ENCODE measurements at regions not wholly inside any gene's neighbourhood (a gene's known extent, or its start where the extent isn't known, plus 50 kb on each side); places are given as distances from the start of the nearest gene placed in this dataset.
"Not testable (repeated sequence)": the region's sequence is repeated elsewhere in the genome, so short reads cannot be mapped to it uniquely, and the experiment has no call there.

DNA sequence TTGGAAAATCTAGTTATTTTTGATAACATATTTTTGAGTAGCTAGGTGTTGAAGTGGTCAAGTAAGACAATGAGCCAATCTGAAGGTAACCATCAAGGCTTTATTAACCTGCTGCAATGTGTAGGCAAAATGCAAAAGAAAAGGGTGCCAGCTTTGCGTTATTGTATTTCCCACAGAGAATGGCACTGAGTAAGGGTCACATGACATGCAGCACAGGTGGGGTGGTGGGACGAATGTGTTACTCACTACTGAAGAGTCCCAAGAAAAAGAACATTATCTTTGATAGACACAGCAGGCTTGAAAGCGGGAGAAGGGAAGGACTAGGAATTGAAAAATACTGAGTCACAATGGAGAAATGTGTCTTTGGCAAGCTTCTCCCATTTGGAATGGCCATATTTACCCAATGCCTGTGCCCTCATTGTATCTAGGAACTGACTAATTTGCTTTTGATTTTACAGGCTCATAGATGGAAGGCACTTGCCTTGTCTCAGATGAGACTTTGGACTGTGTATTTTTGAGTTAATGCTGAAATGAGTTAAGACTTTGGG, 898.6 kb upstream of the POT1 start:
- DNase-seq = no peak

DNA sequence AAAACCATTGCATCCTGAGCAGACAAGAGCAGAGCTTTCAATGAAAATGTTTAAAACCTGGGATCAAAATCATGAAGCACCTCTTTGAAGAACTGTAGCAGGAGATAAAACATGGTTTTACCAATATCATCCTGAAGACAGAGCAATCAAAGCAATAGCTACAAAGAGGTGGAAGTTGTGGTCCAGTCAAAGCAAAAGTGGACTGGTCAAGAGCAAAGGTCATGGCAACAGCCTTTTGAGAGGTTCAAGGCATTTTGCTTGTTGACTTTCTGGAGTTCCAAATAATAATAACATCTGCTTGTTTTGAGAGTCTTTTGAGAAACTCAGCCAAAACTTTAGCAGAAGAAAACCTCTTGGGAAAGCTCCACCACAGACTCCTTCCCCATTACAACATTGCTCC, 893.9 kb upstream of the POT1 start:
- DNase-seq = no peak

DNA sequence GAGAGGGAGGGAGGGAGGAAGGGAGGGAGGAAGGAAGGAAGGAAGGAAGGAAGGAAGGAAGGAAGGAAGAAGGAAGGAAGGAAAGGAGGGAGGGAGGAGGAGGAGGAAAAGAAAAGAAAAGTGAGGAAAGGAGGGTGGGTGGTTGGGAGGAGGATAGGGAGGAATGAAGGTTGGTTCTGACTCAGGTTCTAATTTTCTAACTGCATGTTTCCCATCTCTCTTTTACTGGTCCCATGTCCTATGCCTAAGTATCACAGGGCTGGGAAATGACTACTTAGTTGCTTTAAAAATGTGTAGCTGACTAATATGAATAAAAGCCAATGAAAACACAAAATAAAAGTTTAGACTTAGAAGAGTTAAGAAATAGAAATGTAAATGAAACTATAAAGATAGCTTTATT, 890.9 kb upstream of the POT1 start:
- DNase-seq = no peak

- no peak for DNase-seq
These were observed 884.5 kb upstream of the POT1 start for GRCh38 chr7:125814100-125814499.

GRCh38 chr7:125806491-125806890, 876.9 kb upstream of the POT1 start:
- DNase-seq = not testable (repeated sequence)

- no peak for DNase-seq
These were observed 874.6 kb upstream of the POT1 start for GRCh38 chr7:125804273-125804672.

GRCh38 chr7:125780153-125780552, 850.5 kb upstream of the POT1 start:
- DNase-seq = no peak

DNA sequence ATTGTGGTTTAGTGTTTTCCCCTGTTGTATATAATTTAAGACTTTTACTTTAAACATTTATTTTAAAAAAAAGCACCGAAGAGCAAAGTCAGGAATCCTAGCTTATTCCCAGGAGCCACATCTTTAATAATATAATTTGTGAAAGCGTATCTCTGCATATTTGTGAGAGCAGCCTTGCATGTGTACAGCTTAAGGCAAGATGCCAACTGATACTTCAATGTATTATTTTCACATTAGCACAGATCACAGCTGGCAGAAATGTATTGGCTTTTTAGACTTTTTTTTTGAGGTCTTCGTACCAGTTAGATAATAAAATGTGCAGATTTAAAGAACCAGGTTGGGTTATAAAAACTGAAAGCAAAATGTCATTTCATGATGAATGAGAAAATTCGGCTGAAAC, 845.7 kb upstream of the POT1 start:
- DNase-seq = no peak

- no peak for DNase-seq
These were observed 843.6 kb upstream of the POT1 start for GRCh38 chr7:125773113-125773785.

GRCh38 chr7:125747966-125748365, 818.3 kb upstream of the POT1 start:
- no peak for DNase-seq

GRCh38 chr7:125746510-125746909, 816.9 kb upstream of the POT1 start:
- no peak for DNase-seq

DNA sequence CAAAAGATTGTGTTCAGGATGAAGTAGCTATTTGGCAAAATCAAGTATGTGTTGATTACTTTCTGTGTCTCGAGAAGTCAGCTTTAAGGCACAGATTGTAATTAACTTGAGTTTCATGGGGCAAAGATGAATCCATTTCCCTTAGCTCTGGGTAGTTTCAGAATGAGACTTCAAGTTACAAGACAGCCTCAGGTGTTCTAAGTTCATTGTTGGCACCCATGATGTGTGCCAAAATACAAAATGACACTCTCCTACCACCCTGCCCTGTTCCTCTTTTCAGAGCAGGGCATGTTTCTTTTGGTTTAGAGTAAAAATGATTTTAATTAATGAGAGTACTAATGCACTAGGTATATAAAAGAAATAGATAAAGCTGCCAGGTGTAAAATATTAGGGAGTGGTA, 797.6 kb upstream of the POT1 start:
- DNase-seq = no peak

GRCh38 chr7:125695626-125696025, 766.0 kb upstream of the POT1 start:
- no peak for DNase-seq

DNA sequence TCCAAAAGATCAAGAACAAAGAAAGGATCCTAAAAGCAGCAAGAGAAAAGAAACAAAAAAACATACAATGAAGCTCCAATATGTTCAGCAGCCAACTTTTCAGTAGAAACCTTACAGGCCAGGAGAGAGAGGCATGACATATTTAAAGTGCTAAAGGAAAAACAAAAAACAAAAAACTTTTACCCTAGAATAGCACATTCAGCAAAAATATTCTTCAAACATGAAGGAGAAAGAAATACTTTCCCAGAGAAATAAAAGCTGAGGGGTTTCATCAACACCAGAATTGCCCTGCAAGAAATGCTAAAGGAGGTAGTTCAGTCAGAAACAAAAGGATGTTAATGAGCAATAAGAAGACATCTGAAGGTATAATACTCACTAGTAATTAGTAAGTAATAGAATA, 753.5 kb upstream of the POT1 start:
- DNase-seq = no peak

DNA sequence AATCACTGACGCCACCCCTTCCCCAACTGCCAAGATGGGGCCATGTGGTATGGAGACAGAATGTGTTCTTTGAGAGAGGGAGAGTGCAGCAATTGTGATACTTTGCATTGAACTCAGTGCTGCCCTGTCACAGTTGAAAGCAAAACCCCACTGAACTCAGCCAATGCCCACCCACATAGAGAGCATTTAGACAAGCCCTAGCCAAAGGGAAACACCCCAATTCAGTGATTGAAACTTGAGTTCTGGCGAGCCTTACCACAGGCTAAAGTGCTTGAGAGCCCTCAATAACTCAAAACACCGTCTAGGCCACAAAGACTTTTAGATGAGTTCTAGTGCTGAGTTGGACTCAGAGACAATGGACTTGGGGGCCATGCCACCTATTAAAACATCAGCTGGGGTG, 751.9 kb upstream of the POT1 start:
- no peak for DNase-seq

DNA sequence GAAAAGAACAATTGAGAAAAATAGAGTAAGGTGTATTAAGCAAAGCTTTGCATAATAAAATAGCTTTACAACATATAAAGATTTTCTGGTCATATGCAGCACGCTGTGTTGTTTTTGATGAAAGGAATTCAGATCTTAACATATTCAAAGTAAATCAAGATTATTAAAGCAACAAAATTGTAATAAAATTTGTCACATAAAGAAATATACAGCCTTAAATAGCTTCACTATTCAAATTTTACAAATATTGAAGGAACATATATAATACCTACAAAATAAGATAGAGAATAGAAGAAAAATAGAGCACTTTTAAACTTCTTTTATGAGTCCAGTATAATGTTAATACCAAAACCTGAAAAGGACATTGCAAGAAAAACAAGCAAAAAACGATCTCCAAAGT, 749.1 kb upstream of the POT1 start:
- DNase-seq = no peak

- no peak for DNase-seq
These were observed 746.0 kb upstream of the POT1 start for GRCh38 chr7:125675640-125676039.

DNA sequence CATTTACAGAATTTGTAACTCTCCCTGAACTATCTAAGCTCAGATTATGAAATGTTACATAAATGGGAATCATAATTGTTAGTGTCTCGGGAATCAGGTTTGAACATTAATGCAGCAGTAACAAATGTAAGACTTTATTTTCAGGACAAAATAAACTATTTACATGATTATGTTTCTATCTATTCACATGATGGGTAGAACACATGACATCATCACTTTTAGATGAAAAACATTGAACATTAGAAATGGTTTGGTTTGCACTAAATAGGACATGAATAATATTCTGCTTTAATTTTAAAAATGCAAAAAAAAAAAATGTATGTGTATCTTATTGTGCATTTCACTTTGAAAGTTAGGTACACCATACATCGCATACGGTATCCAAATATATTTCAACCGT, 745.5 kb upstream of the POT1 start:
- no peak for DNase-seq

DNA sequence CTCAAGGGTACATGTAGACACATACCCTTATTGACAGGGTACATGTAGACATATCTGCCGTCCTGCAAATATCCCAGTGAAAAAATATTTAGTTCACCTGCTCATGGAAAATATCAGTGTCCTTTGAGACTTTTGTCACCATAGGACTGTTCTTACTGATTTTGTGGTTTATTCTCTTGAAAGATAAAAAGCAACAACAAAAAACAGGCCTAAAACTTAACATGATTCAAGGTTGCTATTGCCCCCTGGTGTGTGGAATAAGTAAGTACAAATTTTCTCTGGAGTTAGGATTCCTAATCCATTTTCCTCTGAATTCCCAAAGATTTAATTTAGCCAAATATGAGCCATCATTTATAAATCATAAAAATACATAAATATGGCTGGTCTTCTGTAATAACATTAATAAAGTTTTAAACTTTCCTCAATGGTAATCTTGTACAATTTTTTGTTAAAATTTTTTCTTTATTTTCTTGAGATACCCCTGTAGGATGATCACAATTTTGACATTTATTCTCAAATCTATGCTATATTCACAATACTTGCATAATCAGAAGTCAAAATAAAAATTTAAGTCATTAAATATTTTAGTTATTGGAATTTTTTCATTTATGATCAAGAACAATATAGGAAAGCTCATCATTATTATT, 741.4 kb upstream of the POT1 start:
- DNase-seq = peak; percentile 29

- no peak for DNase-seq
These were observed 738.8 kb upstream of the POT1 start for GRCh38 chr7:125668321-125668993.

GRCh38 chr7:125664625-125665024, 735.0 kb upstream of the POT1 start:
- no peak for DNase-seq

DNA sequence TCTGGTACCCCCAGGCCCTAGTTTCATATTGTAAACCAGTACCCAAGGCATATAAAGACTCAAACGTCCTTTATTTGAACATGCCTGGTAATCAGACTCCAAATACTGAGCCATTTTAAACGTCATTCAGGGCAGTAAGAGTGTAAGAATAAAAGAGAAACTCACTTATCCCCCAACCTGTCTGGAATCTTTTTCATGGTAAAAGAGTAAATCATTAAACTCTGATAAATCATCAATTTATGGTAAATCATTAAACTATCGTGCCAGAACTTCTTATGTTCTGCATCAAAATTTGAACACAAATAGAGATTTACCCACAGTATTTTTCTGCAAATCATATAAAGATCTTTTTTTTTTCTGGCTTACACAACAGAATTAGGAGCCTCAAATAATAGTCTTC, 734.3 kb upstream of the POT1 start:
- no peak for DNase-seq

- no peak for DNase-seq
These were observed 732.1 kb upstream of the POT1 start for GRCh38 chr7:125661677-125662076.

DNA sequence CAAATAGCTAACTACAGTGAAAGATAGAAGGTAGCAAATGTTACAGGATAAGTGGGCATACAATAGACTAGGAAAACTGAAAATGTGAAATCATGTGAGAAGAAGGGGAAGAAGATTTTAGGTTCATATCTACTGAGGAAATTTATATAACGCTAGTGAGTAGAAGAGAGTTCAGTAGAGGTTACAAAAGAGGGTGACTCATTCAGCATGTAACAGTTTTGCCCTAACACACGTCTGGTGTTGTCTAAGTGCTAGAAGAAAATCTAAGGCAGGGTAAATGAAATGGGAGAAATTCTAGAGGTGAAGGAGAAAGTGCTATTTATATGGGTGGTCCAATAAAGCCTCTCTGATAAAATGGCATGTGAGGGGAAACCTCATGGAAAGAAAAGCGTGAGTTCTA, 731.4 kb upstream of the POT1 start:
- peak; percentile 15 for DNase-seq
